HG03159 (cell line): ENCODE measurements at regions not wholly inside any gene's neighbourhood (a gene's known extent, or its start where the extent isn't known, plus 50 kb on each side); places are given as distances from the start of the nearest gene placed in this dataset.

Experiments used
- ATAC-seq: cut with Tn5 transposase; IDR thresholded peaks from one replicate; pipeline ENCODE4 v1.9.1; 2021; ENCODE audit warnings: mild to moderate bottlenecking, moderate library complexity; ENCODE audit not compliant: unreplicated experiment

GRCh38 chr4:80124246-80125211, 51.5 kb upstream of the ANTXR2 start:
- no peak for ATAC-seq
